ENCODE measurements at regions not wholly inside any gene's neighbourhood (a gene's known extent, or its start where the extent isn't known, plus 50 kb on each side); places are given as distances from the start of the nearest gene placed in this dataset.

- no peak for DNase-seq
Observed at GRCh38 chr12:92294676-92295440, 149.2 kb upstream of the BTG1 start.

- DNase-seq, result no peak
Observed at GRCh38 chr12:92292016-92292415, 146.4 kb upstream of the BTG1 start.

- no peak for DNase-seq
Observed at GRCh38 chr12:92290886-92291285, 145.2 kb upstream of the BTG1 start.

DNA sequence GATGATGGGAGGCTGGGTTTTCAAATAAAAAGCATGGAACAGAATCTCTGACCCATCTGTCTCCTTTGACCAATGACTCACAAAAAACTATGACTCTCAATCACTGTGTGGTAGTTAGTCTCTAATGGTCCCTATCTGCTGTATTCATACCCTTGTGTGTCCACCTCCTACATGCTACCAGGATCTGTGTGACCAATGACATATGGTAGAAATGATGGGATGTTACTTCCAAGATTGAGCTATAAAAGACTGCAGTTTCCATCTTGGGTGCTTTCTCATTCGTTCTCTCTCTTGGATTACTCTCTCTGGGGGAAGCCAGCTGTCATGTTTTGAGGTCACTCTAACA lies 144.7 kb upstream of the BTG1 start:
- no peak for DNase-seq

- DNase-seq, result no peak
Observed at GRCh38 chr12:92289629-92290349, 144.1 kb upstream of the BTG1 start.

DNA sequence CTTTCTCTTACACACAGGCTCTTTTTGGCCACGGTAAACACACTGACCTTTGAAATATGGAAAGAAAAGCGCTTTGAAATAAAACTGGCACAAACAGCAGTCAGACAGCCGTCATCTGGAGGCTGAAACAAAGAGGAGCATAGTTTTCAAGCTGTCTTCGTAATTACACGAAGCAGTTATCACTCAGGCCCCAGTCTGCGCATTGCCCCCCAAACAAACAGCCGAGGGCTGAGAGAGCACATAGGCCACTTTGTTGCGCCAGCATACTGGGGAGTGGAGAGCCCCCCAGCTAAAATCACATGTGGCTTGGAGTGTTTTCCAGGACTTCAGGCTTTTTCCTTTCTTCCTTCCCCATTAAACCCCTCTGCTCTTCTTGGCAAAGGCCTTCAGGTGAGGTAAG lies 142.9 kb upstream of the BTG1 start:
- no peak for DNase-seq

GRCh38 chr12:92278378-92278828 lies 132.8 kb upstream of the BTG1 start:
- no peak for DNase-seq

GRCh38 chr12:92277795-92278194 lies 132.1 kb upstream of the BTG1 start:
- no peak for DNase-seq

GRCh38 chr12:92276276-92276675 lies 130.6 kb upstream of the BTG1 start:
- no peak for DNase-seq

GRCh38 chr12:92275443-92276154 lies 130.0 kb upstream of the BTG1 start:
- DNase-seq, result no peak

GRCh38 chr12:92273076-92273475 lies 127.4 kb upstream of the BTG1 start:
- DNase-seq, result no peak

DNA sequence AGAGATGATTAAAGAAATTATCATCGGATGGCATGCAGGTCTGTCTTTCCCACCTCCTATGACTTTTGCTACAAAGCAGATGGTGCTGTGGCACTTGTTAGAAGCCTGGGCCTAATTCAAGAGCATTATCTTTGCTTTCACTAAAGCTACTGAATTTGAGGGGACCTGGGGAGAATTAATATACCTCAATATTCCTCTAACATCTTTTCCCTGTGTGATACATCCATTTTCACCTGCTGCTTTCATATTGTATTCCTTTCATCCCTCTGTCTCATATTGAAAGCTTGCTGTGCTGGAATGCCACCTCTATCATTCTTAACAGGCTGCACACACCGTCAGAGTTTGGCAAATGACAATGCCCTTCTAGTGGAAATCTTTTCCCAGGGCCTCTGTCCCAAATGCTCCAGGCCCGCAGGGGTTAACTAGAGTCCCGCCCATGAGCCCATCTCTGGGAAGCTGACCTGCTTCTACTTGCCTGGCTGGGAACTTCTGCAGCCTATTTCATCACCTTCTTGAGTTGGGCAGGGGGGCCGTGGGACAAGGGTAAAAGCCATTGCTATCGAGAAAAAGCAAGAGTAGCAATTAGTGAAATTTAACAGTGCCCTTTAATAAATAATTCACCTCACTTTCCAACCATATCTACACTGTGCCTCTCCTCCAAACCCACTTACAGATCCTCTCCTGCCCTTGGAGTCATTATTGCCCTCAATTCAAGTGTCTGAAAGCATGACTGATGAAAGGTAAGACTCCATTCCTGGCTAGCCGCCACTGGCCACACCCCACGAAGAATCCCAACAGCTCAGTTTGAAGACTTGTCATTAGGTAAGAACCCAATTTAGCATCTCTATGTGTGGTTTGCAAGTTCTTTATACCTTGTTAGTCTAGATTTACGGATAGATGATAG lies 126.7 kb upstream of the BTG1 start:
- DNase-seq, result no peak

DNA sequence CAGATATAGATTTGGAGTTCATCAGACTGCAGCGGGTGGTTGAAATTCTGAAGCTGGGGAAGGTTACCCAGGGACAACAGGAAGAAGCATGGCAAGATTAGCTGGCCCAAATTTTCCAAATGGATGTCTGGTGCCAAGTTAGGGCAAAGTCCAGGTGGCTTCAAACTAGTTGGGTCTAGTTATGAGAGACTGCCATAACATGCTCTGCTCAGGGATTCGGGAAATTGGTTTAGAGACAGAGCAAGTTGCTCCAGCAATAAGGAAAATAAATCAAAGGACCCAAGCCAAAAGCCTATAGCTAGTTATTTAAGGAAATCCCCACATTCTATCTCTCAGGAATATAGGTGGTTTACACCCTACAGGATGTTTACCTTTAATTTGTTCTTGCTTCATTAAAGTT lies 125.7 kb upstream of the BTG1 start:
- no peak for DNase-seq

DNA sequence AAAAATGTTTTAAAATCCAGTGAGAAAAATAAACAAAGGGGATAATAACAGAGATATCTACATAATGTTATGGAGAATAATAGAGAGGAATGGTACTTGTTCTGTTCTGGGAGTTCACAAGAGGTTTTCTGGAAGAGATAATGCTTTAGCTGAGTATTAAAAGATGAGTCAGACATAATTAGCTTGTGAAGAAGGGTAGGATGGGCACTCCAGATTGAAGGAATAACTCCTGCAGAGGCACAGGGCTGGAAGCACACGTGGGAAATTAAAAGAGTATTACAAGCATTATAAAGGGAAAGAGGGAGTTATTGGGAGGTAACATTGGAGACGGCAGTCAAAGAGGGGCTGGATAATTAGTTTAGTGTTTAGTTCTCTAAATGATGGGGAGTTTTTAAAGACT lies 124.9 kb upstream of the BTG1 start:
- DNase-seq, result no peak

DNA sequence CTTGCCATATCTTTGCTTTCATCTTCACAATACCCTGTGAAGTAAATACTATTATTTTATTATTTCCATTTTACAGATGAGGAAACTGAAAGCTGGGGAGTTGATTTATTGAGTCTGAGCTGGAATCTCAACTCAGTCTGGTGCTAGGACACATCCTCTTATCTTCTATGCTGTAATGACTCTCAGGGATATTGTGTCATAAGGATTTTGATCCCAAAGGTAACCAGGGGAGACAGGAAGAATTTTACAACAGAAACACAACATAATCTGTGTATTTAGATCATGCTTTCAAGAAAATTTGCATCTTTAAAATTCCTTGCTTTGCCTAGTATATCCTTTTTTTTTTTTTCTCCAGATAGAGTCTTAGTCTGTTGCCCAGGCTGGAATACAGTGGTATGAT lies 123.3 kb upstream of the BTG1 start:
- DNase-seq, result no peak

DNA sequence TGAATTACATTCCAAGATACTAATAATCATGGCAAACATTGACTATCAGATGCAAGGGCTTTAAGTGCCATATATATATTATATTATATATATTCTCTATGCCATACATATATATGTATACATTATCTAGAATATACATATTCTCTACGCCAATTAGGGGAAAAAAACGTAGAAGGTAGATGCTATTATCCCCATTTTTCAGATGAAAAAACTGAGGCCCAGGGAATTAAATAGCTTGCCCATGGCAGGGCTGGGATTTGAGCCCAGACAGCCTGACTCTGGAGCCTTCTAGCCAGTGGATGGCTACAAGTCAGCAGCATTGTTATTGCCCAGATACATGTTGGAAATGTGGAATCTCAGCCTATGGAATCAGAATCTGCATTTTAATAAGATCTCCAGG lies 116.0 kb upstream of the BTG1 start:
- DNase-seq, result no peak

DNA sequence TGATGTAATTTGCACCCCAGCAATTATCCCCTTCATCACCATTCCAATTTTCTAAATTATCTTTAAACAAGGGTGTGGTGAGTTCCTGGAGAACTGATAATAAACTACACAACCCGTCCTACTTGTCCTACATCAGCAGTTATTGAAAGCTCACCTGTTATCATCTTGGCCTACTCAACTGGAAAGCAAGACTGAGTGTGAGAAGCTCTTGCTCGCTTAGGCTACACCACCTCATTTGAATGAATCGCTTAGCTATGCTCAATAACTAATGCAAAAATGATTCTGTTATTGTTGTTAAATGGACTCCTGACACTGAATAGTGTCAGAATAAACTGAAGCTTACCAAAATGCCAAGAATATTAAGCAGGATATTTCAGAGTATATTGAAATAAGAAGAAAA lies 115.4 kb upstream of the BTG1 start:
- DNase-seq, result no peak

GRCh38 chr12:92259696-92260251 lies 114.1 kb upstream of the BTG1 start:
- DNase-seq, result no peak

DNA sequence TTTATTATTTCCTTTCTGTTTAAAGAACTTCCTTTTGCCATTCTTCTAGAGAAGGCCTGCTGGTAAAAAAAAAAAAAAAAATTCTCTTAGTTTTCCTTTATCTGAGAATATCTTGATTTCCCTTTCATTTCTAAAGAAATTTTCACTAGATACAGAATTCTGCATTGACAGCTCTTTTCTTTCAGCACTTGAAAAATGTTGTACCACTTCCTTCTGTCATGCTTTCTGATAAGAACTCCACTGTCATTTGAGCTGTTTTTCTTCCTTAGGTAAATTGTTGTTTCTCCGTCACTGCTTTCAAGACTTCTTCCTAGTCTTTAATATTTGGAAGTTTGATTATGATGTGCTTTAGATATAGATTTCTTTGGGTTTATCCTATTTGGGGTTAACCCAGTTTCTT lies 113.6 kb upstream of the BTG1 start:
- DNase-seq, result no peak

- DNase-seq, result no peak
Observed at GRCh38 chr12:92257261-92257660, 111.6 kb upstream of the BTG1 start.

GRCh38 chr12:92255741-92256140 lies 110.1 kb upstream of the BTG1 start:
- DNase-seq, result no peak

GRCh38 chr12:92253301-92253700 lies 107.7 kb upstream of the BTG1 start:
- no peak for DNase-seq

DNA sequence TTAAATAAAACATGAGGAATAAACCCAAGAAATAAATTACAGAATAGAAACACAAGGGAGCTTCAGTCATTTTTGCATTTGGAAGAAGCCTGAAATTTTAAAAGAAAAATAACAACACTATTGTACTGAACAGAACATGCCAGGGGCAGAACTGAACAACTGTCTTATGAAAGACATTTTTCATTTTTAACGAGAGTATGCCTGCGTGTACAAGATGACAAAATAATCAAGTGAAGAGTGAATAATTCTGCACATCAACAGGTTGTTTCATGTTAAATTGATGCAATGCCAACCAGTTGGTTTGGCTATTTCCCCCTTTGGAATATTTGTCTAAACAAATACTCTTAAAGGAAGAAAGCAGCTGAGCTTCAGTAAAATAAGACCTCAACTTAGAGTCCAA lies 103.3 kb upstream of the BTG1 start:
- no peak for DNase-seq
